Stimulated activated CD8-positive, alpha-beta memory T cell treated with anti-CD3 and anti-CD28 coated beads, Interleukin-15, amount 100 ng/mL, for 4 hours (primary cell): ENCODE measurements at regions not wholly inside any gene's neighbourhood (a gene's known extent, or its start where the extent isn't known, plus 50 kb on each side); places are given as distances from the start of the nearest gene placed in this dataset.
"Not testable (repeated sequence)": the region's sequence is repeated elsewhere in the genome, so short reads cannot be mapped to it uniquely, and the experiment has no call there.

Source experiments
- DNase-seq, 2 donors: peaks; one replicate each; pipeline ENCODE4 v3.0.0-alpha.2; 2020; ENCODE audit warnings: low read depth in 2 of 2

- no peak for DNase-seq
These were observed 219.1 kb downstream of the SEC23IP start for GRCh38 chr10:120111628-120112027.

GRCh38 chr10:120112809-120113208 is 220.3 kb downstream of the SEC23IP start:
- no peak for DNase-seq

GRCh38 chr10:120115959-120116358 is 223.4 kb downstream of the SEC23IP start:
- DNase-seq = no peak

GRCh38 chr10:120121768-120122167 is 229.2 kb downstream of the SEC23IP start:
- DNase-seq = no peak

GRCh38 chr10:120131183-120131582 is 238.7 kb downstream of the SEC23IP start:
- DNase-seq = no peak

- DNase-seq = no peak
These were observed 240.3 kb downstream of the SEC23IP start for GRCh38 chr10:120132811-120133210.

GRCh38 chr10:120138689-120139088 is 246.2 kb downstream of the SEC23IP start:
- DNase-seq = no peak

GRCh38 chr10:120145107-120145506 is 252.6 kb downstream of the SEC23IP start:
- no peak for DNase-seq

- no peak for DNase-seq
These were observed 264.2 kb downstream of the SEC23IP start for GRCh38 chr10:120156614-120157274.

- no peak for DNase-seq
These were observed 268.6 kb downstream of the SEC23IP start for GRCh38 chr10:120161111-120161510.

- no peak for DNase-seq
These were observed 269.9 kb downstream of the SEC23IP start for GRCh38 chr10:120162471-120162870.

GRCh38 chr10:120172356-120172755 is 279.8 kb downstream of the SEC23IP start:
- no peak for DNase-seq

- DNase-seq = no peak
These were observed 282.0 kb downstream of the SEC23IP start for GRCh38 chr10:120174491-120174890.

GRCh38 chr10:120177330-120177729 is 279.7 kb upstream of the PLPP4 start:
- no peak for DNase-seq

- DNase-seq = no peak
These were observed 276.9 kb upstream of the PLPP4 start for GRCh38 chr10:120180160-120180559.

- no peak for DNase-seq
These were observed 275.9 kb upstream of the PLPP4 start for GRCh38 chr10:120181154-120181553.

- DNase-seq = no peak
These were observed 274.6 kb upstream of the PLPP4 start for GRCh38 chr10:120182431-120182830.

GRCh38 chr10:120183546-120183945 is 273.5 kb upstream of the PLPP4 start:
- no peak for DNase-seq

- DNase-seq = no peak
These were observed 272.3 kb upstream of the PLPP4 start for GRCh38 chr10:120184547-120185337.

GRCh38 chr10:120186506-120186905 is 270.5 kb upstream of the PLPP4 start:
- no peak for DNase-seq

GRCh38 chr10:120187168-120187567 is 269.9 kb upstream of the PLPP4 start:
- not testable (repeated sequence) for DNase-seq

GRCh38 chr10:120188950-120189349 is 268.1 kb upstream of the PLPP4 start:
- no peak for DNase-seq

GRCh38 chr10:120195984-120196712 is 260.9 kb upstream of the PLPP4 start:
- DNase-seq = no peak
